IMR-90 (cell line): ENCODE measurements at regions not wholly inside any gene's neighbourhood (a gene's known extent, or its start where the extent isn't known, plus 50 kb on each side); places are given as distances from the start of the nearest gene placed in this dataset.

ENCODE experiments used
- BHLHE40 ChIP-seq: fragments of 150-350 bp; IDR thresholded peaks from 2 replicates; pipeline ENCODE4 v1.6.1; 2016; ENCODE audit warnings: mild to moderate bottlenecking, low read depth, low read length
- CEBPB ChIP-seq: IDR thresholded peaks from 2 replicates; pipeline ENCODE4 v1.6.1; 2012; ENCODE audit warnings: low read depth, low read length, improper control_type of control experiment
- CTCF ChIP-seq: conservative IDR thresholded peaks from 2 replicates; pipeline ENCODE4 v1.5.1; 2012; ENCODE audit warnings: mild to moderate bottlenecking, low read depth, low read length, improper control_type of control experiment
- MAFK ChIP-seq: IDR thresholded peaks from 2 replicates; pipeline ENCODE4 v1.6.1; 2012; ENCODE audit warnings: low read depth, low read length, improper control_type of control experiment
- MAZ ChIP-seq: IDR thresholded peaks from 2 replicates; pipeline ENCODE4 v1.6.1; 2012; ENCODE audit warnings: low read depth, mild to moderate bottlenecking, low read length, improper control_type of control experiment, moderate library complexity, borderline replicate concordance
- MXI1 ChIP-seq: IDR thresholded peaks from 2 replicates; pipeline ENCODE4 v1.6.1; 2012; ENCODE audit warnings: low read depth, mild to moderate bottlenecking, low read length, moderate library complexity, borderline replicate concordance
- POLR2A ChIP-seq: IDR thresholded peaks from 2 replicates; pipeline ENCODE4 v1.6.1; 2012; ENCODE audit warnings: mild to moderate bottlenecking, low read depth, low read length
- RAD21 ChIP-seq: IDR thresholded peaks from 2 replicates; pipeline ENCODE4 v1.6.1; 2012; ENCODE audit warnings: low read length, improper control_type of control experiment
- RCOR1 ChIP-seq: IDR thresholded peaks from 2 replicates; pipeline ENCODE4 v1.6.1; 2012; ENCODE audit warnings: mild to moderate bottlenecking, low read length, improper control_type of control experiment; ENCODE audit not compliant: insufficient replicate concordance
- RFX5 ChIP-seq: IDR thresholded peaks from 2 replicates; pipeline ENCODE4 v1.8.0; 2012; ENCODE audit warnings: low read depth, mild to moderate bottlenecking, low read length, moderate library complexity
- SMC3 ChIP-seq: fragments of 150-350 bp; IDR thresholded peaks from 2 replicates; pipeline ENCODE4 v1.6.1; 2016; ENCODE audit warnings: low read depth, mild to moderate bottlenecking, antibody characterized with exemption, low read length, moderate library complexity
- USF2 ChIP-seq: fragments of 150-350 bp; IDR thresholded peaks from 2 replicates; pipeline ENCODE4 v1.6.1; 2017; ENCODE audit warnings: mild to moderate bottlenecking, antibody characterized with exemption, low read length, low read depth
- TF ChIP-seq, protein P1 (sequence below): fragments of 150-350 bp; IDR thresholded peaks from 2 replicates; pipeline ENCODE4 v1.6.1; 2016; ENCODE audit warnings: low read depth, mild to moderate bottlenecking, low read length, moderate library complexity, borderline replicate concordance

DNA sequence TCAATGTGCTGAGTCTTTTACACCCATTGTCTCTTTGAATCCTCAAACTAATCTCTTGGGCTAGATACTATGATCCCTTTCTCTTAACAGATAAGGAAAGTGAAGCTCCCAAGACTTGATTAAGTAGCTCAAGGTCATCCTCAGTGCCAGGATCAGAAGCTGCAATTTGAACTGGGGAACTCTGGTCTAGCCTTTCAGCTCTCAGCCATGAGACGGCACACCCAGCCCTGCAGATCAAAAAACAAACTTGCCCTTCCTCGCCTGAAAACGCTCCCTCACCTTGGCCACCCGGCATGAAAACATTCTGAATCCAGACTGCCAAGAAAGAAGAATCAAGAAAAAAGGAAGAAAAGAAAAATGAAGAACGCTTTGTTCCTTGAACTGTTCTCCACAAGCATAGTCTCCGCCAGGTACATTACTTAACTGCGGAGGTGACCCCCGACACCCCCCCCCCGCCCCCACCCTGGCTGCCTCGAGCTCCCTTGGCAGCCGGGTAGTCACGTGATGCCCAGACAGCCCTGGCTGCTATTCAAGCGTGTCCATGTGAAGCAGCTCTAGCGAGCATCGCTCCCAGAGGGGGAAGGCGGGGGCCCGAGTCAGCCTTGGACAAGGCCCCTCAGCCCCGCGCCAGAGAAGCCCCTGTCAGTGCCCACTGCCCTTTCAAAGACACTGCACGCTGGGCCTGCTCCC is 451.2 kb downstream of the MIAT start:
- TF ChIP-seq SMC3 (no peak), CTCF (no peak), MAZ (no peak), POLR2A (no peak), RFX5 (no peak), RAD21 (no peak), CEBPB (no peak), USF2 (no peak), RCOR1 (no peak), BHLHE40 (no peak), MXI1 (no peak), MAFK (no peak)
- TF ChIP-seq, protein P1, sequence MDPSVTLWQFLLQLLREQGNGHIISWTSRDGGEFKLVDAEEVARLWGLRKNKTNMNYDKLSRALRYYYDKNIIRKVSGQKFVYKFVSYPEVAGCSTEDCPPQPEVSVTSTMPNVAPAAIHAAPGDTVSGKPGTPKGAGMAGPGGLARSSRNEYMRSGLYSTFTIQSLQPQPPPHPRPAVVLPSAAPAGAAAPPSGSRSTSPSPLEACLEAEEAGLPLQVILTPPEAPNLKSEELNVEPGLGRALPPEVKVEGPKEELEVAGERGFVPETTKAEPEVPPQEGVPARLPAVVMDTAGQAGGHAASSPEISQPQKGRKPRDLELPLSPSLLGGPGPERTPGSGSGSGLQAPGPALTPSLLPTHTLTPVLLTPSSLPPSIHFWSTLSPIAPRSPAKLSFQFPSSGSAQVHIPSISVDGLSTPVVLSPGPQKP: no peak
